NCI-H2171 (cell line): ENCODE measurements at regions not wholly inside any gene's neighbourhood (a gene's known extent, or its start where the extent isn't known, plus 50 kb on each side); places are given as distances from the start of the nearest gene placed in this dataset.

ENCODE experiments used
- DNase-seq: peaks from one replicate; lab custom pipeline; 2025; lab: John Stamatoyannopoulos, UW

GRCh38 chr10:111347386-111348013, 270.7 kb downstream of the ADRA2A start:
- no peak for DNase-seq

- no peak for DNase-seq
These were observed 271.2 kb downstream of the ADRA2A start for GRCh38 chr10:111348076-111348475.

GRCh38 chr10:111354859-111355258, 278.0 kb downstream of the ADRA2A start:
- no peak for DNase-seq

GRCh38 chr10:111356571-111356970, 279.7 kb downstream of the ADRA2A start:
- no peak for DNase-seq

GRCh38 chr10:111357859-111358258, 281.0 kb downstream of the ADRA2A start:
- no peak for DNase-seq

- DNase-seq: no peak
These were observed 283.6 kb downstream of the ADRA2A start for GRCh38 chr10:111360260-111360925.

- no peak for DNase-seq
These were observed 290.7 kb downstream of the ADRA2A start for GRCh38 chr10:111367531-111367930.

GRCh38 chr10:111370101-111370500, 293.3 kb downstream of the ADRA2A start:
- no peak for DNase-seq

- no peak for DNase-seq
These were observed 296.9 kb downstream of the ADRA2A start for GRCh38 chr10:111373696-111374095.

- no peak for DNase-seq
These were observed 302.8 kb downstream of the ADRA2A start for GRCh38 chr10:111379534-111380187.

GRCh38 chr10:111384556-111384955, 307.7 kb downstream of the ADRA2A start:
- DNase-seq: no peak

- no peak for DNase-seq
These were observed 314.2 kb downstream of the ADRA2A start for GRCh38 chr10:111390813-111391563.

- DNase-seq: no peak
These were observed 315.3 kb downstream of the ADRA2A start for GRCh38 chr10:111392159-111392558.

- no peak for DNase-seq
These were observed 316.1 kb downstream of the ADRA2A start for GRCh38 chr10:111392910-111393309.

- DNase-seq: no peak
These were observed 333.9 kb downstream of the ADRA2A start for GRCh38 chr10:111410740-111411139.

- DNase-seq: no peak
These were observed 348.6 kb downstream of the ADRA2A start for GRCh38 chr10:111425459-111425858.

- no peak for DNase-seq
These were observed 352.6 kb downstream of the ADRA2A start for GRCh38 chr10:111429288-111430028.

GRCh38 chr10:111430070-111430469, 353.2 kb downstream of the ADRA2A start:
- DNase-seq: no peak

- no peak for DNase-seq
These were observed 355.8 kb downstream of the ADRA2A start for GRCh38 chr10:111432588-111432987.

GRCh38 chr10:111435871-111436270, 359.0 kb downstream of the ADRA2A start:
- no peak for DNase-seq

- no peak for DNase-seq
These were observed 362.4 kb downstream of the ADRA2A start for GRCh38 chr10:111439034-111439842.
